HT-29 (cell line): ENCODE measurements at regions not wholly inside any gene's neighbourhood (a gene's known extent, or its start where the extent isn't known, plus 50 kb on each side); places are given as distances from the start of the nearest gene placed in this dataset.
"Not testable (repeated sequence)": the region's sequence is repeated elsewhere in the genome, so short reads cannot be mapped to it uniquely, and the experiment has no call there.

Experiments used
- DNase-seq: peaks from one replicate; pipeline ENCODE4 v3.0.0-alpha.2; 2015; ENCODE audit warnings: low spot score

DNA sequence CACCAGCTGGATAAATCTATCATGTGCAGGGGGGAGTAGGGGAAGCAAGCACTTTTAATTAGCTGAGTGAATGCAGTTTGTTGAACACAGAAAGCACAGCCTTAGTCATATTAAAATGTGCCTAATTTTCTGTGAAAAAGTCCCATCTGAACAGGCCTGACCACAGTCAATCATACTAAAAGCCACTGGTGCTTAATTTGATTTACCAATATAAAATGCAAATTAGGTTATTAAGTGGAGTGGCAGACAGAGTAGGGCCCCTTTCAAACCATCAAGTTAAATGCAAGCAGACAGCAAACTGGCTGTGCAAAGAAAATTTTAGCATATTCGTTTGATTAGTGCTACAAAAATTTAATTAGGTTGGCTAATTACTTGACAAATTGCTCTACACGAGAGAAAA is 176.1 kb downstream of the ISL1 start:
- no peak for DNase-seq

DNA sequence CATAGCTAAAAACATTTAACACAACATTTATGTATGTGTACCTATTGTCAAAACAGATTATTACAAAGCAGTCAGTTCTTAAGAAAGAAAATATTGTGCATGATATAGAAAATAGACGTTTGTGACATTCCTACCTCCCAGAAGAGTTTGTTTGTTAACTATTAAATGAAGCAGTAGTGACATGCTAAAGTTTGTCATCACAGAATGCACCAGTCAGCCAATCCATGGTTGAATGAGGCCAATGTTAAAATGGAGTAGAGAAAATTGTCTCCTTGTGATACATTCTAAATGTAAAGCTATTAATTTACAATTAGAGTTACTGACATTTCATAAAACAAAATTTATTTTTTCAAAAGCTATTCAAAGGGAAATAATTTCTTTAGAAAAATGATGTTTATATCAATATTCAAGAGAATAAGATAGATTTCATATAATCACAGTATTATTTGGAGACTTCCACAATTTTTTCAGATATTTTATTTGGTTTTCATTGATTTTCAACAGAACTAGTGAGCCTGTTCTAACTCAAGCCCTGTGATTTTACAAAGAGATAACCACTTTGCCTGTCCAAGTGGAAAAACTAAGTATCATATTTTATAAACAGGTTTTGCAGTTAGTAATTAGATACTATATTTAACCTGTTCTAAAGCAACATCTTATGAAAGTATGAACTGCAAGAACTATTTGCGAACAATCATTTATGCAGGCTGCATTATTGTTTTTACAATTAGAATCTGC is 176.8 kb downstream of the ISL1 start:
- no peak for DNase-seq

DNA sequence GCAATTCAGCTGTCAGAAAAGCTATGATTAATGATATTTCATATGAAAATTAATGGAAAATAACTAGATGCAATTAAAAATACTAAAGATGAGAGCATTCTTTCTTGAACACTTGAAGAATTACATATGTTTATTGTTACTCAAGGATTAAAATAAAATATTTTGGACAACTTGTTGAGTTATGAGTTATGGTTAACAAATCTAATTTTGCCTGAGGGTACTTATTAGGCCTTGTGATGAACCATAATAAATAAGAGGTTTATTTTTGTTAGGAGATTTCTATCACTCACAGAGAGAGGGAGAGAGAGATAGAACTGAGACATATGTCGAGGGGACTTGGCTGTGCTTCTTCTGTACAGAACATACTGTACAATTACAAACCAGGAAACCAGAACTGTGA is 183.7 kb downstream of the ISL1 start:
- no peak for DNase-seq

DNA sequence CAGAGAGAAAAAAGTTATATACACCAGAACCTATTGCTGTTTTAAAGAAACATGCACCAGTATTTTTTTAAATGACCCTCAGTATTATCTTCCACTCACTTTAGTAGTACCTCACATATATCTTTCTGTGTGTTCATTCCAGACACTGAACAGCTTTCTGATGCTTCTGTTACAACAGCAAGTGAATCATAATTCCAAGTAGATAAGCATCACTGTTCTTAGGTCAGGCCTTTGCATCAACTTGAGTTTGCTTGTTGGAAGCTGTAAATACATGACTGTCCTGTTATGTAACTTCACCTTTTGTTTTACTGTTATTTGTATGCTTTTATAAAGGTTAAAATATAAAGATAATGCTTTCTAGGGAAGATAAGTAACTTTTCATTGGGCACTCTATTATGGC is 184.4 kb downstream of the ISL1 start:
- no peak for DNase-seq

DNA sequence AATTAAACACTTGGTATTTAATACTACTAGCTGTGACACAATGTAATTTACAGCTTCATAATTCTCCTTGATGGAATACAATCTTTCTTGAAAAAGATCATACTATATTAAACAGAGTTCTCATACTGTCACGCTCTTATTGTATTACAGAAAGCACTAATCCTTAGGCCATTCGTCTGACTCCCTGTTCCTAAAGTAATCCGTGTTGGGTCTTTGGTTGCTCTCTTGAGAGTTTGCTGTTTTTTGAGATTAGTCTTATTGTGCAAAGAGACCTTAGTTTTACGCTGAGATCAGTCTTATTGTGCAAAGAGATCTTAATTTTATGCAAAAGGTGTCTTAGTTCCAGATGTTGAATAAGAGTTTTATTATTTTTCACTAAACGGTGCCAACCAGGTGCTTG is 190.6 kb downstream of the ISL1 start:
- no peak for DNase-seq

DNA sequence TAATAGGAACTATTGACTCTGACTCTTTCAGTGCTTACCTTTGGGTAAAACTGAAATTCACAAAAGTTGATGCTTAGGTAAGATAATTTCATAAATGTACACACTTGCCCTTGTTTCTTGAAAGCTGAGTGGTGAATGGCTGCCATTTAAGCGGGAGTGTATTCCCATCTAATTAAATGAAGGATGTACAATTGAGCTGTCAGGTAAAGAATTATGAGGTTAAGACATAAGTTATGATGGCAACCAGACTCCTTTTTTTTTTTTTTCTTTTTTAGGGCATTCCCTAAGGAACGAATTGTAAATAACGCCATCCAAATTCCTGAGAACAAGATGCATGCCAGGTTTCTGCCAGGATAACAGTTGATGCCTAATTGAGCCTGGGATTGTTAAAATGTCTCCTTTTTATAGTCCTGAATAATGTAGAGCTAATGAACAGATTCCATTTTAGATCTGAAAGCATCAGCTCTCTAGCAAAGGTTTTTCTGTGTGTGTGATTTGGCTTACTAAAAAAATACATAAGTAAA is 199.7 kb downstream of the ISL1 start:
- no peak for DNase-seq

DNA sequence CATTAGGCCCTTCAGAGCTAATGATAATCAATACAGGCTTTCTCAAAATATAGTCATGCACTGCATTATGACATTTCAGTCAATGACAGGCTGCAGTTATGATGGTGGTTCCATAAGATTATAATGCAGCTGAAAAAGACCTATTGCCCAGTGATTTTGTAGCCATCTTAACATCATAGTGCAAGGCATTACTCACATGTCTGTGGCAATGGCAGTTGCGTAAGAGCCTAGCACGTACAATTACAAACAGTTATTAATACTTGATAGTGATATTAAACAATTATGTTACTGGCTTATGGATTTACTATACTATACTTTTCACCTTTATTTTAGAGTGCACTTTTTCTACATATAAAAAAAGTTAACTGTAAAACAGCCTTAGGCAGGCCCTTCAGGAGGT is 214.8 kb downstream of the ISL1 start:
- no peak for DNase-seq

DNA sequence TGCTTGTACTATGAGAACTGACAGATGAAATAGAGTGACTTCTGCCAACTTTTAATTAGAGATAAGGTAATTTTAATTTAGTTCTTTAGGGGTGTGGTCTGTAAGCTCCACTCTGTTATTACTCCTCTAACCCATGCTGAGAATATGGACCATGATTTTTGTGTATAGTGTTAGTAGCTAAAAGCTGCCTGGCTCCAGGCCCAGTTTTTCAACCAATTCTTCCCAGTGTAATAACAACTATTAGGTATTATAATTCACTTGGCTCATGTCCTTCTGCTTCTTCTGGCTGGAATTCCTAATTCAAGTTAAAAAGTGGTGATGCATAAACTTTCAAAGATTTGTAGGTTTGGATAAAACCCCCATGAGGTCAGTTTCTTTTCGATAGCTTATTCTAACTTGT is 216.3 kb downstream of the ISL1 start:
- no peak for DNase-seq

DNA sequence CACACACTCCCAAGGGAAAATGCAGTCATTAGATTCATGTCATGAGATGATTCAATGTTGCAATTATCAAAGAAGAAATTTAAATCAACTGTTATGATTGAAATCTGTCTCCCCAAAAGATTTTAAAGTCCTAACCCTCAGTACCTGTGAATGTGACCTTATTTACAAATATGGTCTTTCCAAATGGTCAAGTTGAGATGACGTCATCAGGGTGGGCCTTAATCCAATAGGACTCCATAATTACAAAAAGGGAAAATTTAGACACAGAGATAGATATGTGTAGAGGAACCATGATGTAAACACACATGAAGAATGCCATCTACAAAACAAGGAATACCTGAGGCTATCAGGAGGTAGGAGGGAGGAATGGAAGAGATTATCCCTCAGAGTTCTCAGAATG is 221.1 kb downstream of the ISL1 start:
- no peak for DNase-seq

DNA sequence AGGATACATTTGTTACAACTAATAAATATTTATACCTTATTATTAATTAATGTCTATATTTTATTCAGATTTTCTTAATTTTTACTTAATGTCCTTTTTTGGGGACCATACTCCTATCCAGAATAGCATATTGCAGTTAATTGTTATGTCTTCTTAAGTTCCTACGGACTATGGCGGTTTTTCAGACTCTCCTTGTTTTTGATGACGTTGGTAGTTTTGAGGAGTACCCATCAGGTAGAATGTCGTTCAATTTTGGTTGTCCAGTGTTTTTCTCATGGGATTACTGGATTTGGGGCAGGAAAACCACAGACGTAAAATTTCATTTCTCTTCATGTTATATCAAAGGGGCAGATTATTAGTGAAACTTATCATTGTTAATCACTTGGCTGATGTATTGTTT is 223.7 kb downstream of the ISL1 start:
- DNase-seq: no peak

DNA sequence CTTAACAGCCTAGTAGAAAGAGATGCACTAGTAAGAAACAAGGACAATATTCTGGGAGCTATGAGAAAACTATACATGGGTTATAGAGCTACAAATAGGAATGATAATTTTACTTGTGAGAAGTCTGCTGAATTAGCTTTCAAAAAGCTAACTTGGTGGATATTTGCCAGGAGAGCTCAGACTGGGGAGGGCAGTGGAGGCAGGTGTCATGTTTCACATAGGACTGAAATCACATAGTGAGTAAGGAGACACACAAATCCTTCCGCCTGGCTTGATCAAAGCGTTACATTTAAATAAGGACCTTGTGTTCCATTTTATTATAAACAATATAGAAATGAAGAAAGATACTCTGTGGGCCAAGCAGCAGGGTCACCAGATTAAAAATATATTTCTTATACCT is 235.0 kb downstream of the ISL1 start:
- DNase-seq: no peak

DNA sequence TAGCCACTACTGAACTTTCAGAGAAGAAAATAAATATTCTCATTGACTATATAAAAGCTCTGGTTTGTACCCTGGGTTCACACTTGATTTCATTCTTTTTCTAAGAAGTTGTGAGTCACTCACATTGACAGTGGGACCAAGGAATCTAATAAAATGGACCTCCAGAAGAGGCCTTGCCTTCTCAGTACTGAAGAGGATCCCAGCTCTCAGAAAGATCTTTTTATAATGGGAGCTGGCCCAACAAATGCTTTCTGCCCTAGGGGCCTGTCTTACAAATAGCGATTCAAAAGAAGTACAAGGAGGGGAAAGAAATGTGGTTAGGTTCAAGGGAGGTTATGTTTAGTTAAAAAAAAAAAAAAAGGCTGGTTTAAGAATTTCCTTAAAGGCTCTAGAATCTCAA is 237.9 kb downstream of the ISL1 start:
- no peak for DNase-seq

DNA sequence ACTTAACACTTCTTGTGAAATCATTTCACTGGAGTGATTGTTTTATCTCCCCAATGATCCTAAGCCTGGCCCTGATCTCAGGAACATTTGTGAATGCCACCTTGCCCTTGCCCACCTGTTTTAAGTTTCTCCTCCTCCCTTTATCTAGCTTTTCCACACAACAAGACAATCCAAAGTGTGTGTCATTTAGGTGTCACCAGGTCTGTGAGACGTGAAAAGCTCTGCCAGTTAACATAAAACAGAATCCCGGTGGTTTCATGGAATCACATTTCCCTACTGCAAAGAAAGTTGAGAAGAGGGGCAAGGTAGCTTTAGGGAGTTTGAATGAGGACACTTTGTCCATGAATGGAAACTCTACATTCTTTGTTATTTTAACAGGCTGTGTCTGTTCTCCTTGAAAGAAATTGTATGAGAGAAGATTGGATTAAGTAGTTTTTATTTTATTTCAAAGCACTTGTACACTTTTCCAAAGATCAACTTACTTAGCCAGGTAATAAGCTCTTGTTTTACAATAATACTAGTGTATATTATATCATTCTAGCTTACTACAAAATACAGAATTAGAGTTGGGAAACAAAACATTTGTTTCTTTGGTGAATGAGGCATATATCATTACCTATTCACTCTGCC is 239.0 kb downstream of the ISL1 start:
- DNase-seq: no peak

DNA sequence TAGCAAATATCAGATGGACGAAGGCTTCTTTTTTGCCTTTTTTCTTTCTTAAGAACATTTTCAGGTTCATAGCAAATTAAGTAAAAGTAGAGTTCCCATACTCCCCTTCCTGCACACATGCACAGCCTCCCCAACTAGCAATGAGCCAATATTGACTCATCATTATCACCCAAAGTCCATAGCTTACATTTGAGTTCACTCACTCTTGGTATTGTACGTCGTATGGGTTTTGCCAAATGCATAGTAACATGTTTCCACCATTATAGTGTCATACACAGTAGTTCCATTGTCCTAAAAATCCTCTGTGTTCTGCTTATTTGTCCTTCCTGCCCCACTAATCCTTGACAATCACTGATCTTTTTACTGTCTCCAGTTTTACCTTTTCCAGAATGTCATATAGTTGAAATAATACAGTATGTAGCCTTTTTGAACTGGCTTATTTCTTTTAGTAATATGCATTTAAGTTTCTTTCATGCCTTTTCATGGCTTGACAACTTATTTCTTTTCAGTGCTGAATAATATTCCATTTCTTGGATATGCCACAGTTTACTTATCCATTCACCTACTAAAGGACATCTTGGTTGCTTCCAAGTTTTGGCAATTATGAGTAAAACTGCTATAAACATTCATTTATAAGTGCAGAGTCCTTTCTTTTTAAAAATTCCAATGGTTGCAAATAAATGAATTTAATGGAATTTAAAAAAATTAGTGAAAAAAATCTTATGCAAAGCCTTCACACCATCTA is 242.1 kb downstream of the ISL1 start:
- DNase-seq: no peak

DNA sequence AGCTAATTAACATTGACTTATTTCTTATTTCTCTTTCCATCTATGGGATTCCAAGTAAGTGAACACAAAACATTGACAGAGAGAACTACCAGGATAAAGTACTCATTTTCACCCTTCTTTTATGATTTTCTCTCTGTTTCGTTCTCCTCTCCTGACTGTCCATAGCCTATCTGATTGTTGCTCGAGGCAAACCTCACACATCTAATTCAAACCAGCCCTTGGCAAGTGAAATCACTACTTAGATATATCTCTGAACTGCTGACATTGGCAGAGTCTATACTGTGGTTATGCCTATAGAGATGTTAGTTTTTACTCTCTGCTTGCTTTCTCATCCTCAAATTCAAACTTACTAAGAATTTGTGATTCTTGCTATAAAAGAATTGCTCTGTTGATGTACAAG is 248.8 kb downstream of the ISL1 start:
- no peak for DNase-seq

DNA sequence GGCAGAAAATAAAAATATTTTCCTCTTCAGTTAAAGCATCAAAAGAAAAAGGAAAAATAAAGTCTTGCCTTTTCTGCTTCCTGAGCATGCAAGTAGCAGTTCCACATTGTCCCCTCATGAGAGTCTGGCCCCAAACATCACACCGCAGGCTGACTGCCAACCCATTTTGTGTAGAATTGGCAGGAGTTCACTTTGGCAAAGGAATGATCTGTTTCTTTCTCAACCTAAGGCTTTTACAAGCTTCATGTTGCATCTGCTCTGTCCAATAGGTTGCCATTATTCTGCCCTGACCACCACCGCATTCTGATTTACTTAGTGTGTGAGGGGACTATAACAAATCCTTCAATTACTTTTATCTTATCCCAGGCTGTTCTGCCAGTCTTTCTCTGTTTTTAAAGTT is 249.5 kb downstream of the ISL1 start:
- no peak for DNase-seq

DNA sequence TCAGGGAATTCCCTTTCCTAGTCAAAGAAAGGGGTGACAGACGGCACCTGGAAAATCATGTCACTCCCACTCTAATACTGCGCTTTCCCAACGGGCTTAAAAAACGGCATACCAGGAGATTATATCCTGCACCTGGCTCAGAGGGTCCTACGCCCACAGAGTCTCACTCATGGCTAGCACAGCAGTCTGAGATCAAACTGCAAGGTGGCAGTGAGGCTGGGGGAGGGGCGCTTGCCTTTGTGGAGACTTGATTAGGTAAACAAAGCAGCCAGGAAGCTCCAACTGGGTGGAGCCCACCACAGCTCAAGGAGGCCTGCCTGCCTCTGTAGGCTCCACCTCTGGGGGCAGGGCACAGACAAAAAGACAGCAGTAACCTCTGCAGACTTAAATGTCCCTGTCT is 253.7 kb downstream of the ISL1 start:
- DNase-seq: not testable (repeated sequence)

DNA sequence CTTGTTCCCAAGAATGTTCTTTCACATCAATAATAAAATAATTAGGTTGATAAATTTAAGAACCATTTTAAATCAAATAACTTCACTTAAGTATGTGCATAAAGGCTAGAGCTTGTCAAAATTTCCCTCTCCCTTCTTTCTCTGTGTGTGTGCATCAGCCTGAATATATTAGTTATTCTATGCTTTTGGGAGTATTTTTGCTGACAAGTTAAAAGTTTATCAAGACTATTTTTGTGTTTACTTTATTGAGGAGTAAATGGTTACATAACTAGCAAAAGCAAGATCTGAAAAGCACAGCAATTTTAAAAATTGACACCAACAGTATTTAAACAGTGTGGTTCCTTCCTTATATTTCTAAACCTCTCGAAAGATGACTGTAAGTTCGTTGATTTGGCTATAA is 261.7 kb downstream of the ISL1 start:
- DNase-seq: no peak

DNA sequence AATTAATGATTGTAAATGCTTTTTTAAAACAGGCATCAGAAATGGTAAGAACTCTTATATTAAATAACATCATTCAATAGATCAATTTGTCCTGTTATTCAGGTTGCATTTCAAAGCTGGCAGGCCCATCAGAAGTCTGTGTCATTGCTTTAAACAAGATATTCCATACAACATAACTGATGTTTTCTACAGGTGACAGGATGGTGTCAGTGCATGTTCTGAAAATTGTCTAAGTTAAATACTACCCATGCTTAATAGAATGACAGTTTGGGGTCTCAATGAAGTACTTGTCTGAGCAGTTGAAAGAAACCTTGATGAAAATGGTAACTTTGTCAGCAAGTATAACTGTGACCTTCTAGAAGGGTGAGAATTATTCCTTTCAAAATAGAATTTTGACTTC is 263.2 kb downstream of the ISL1 start:
- DNase-seq: no peak

DNA sequence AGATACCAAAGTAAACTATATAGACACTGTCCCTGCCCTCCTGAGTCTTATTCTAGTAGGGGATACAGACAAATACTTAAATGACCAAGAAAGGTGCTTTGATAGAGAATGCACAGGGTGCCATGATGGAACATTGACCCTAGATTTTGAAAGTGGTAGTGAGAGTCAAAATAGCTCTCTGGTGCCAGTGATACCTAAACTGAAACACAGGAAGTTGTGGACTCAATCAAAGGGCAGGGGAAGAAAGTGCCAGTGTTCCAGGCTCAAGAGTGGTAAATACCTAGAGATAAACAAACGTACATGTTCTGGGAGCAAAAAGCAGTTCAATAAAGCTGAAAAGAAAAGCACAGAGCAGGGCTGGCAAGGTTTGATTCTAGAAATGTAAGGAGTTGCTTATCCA is 267.6 kb downstream of the ISL1 start:
- no peak for DNase-seq

DNA sequence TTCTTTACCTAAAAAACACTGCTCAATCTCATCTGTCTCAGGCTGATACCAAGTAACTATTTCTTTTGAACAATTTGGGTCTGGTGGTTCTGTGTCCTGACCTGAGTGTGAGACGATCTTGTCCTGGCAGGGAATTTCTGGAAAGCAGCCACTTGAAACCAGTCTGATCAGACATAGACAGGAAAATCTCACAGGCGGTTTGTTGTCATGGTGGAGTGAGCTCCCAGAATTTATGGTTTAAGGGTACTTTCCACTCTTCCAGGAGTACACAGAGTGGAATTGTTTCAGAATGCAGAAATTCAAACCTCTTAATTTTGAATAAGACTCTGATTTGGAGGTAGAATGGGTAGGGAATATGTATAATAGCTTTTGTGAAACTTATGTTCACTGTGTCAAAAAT is 268.2 kb downstream of the ISL1 start:
- peak; percentile 20 for DNase-seq

DNA sequence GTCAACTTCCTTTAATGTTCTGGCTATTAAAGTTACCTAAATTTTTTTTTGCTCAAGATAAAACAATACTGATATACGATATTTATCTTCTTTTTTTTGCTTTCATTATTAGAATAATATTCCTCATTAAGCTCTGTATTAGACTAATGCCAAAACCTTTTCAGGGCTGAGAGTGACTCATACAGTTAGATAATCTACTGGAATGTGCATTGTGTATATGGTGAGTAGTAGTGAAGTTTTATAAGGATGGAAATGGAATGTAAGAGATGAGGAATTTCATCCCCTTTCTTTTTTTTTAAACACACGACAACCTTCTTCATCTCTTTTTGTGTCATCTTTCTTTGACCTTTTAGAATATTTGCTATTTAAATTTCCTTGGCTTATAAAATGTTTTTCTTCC is 268.6 kb downstream of the ISL1 start:
- peak; percentile 22 for DNase-seq

DNA sequence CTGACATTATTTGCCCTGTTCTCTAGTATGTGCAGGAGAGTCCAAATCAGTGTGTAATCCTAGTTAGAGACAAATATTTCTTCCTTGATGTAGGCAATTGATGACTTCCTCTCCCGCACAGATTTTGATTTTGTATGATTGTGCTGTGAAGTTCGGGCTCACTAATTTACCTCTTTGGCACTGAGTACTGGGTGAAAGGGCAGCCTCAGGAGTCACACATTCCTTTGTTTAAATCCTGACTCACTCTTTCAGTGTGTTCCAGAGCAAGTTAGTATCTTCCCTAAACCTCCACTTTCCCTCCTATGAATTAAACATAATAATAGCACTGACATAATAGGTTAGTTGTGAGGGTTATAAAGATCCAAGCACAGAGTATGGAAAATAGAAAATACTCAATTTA is 269.7 kb downstream of the ISL1 start:
- DNase-seq: no peak
